SU-DHL-6 (cell line): ENCODE measurements at regions not wholly inside any gene's neighbourhood (a gene's known extent, or its start where the extent isn't known, plus 50 kb on each side); places are given as distances from the start of the nearest gene placed in this dataset.

Experiments used
- H2AFZ ChIP-seq: fragments of 200-600 bp; sonication (generic); 2 replicates; pipeline ENCODE4 v1.6.1; 2014; ENCODE audit warnings: low read depth, mild to moderate bottlenecking, moderate library complexity, mixed read lengths, antibody characterized with exemption, low read length; ENCODE audit not compliant: severe bottlenecking
- H3F3A ChIP-seq: fragments of 200-600 bp; shearing (Covaris generic); 2 replicates; pipeline ENCODE4 v1.6.0; 2016; ENCODE audit warnings: antibody characterized with exemption, mild to moderate bottlenecking; ENCODE audit not compliant: insufficient read depth
- H3K27ac ChIP-seq: fragments of 200-600 bp; sonication (generic); 2 replicates; pipeline ENCODE4 v1.5.1; 2016; ENCODE audit warnings: low read depth, mild to moderate bottlenecking, low read length, moderate library complexity, mixed read lengths
- H3K27me3 ChIP-seq: fragments of 200-600 bp; sonication (generic), shearing (Covaris generic); 2 replicates; pipeline ENCODE4 v1.6.0; 2014; ENCODE audit warnings: mild to moderate bottlenecking, low read length
- H3K36me3 ChIP-seq: fragments of 200-600 bp; sonication (generic); 2 replicates; pipeline ENCODE4 v1.6.1; 2014; ENCODE audit warnings: mild to moderate bottlenecking, low read length, mixed read lengths
- H3K4me2 ChIP-seq: fragments of 300-600, 200-600 bp; shearing (Covaris generic), sonication (generic); 2 replicates; pipeline ENCODE4 v1.6.0; 2014; ENCODE audit warnings: low read length, low read depth, mild to moderate bottlenecking; ENCODE audit not compliant: poor library complexity, severe bottlenecking
- H3K4me3 ChIP-seq: fragments of 200-600 bp; sonication (generic); 2 replicates; pipeline ENCODE4 v1.5.1; 2014; ENCODE audit warnings: antibody characterized with exemption, low read length, mild to moderate bottlenecking, mixed read lengths; ENCODE audit not compliant: insufficient read depth, poor library complexity, severe bottlenecking
- H3K79me2 ChIP-seq: fragments of 200-600 bp; sonication (generic); 2 replicates; pipeline ENCODE4 v1.6.1; 2014; ENCODE audit warnings: mild to moderate bottlenecking, low read length, moderate library complexity; ENCODE audit not compliant: insufficient read depth
- H3K9ac ChIP-seq: fragments of 200-600 bp; sonication (generic); 2 replicates; pipeline ENCODE4 v1.7.0; 2014; ENCODE audit warnings: mild to moderate bottlenecking, low read length
- H3K9me2 ChIP-seq: fragments of 200-600 bp; sonication (generic); replicated peaks from 2 replicates; pipeline ENCODE4 v1.6.1; 2014; ENCODE audit warnings: low read length; ENCODE audit not compliant: insufficient read depth
- H3K9me3 ChIP-seq: fragments of 200-600 bp; sonication (generic); 2 replicates; pipeline ENCODE4 v1.6.1; 2014; ENCODE audit warnings: low read length, mixed read lengths; ENCODE audit not compliant: insufficient read depth
- H4K20me1 ChIP-seq: fragments of 200-600 bp; sonication (generic); 2 replicates; pipeline ENCODE4 v1.6.1; 2014; ENCODE audit warnings: low read depth, mild to moderate bottlenecking, antibody characterized with exemption, low read length, moderate library complexity, mixed read lengths
- CTCF ChIP-seq: fragments of 200-600 bp; sonication (generic); IDR thresholded peaks from one replicate; pipeline ENCODE4 v1.5.1; 2017; ENCODE audit warnings: antibody characterized with exemption, mild to moderate bottlenecking, low read length, moderate library complexity; ENCODE audit not compliant: insufficient read depth, poor library complexity, severe bottlenecking
- EZH2phosphoT487 ChIP-seq: fragments of 200-600 bp; sonication (generic), shearing (Covaris generic); conservative IDR thresholded peaks from 2 replicates; pipeline ENCODE4 v1.6.1; 2018; ENCODE audit warnings: mild to moderate bottlenecking, antibody characterized with exemption, low read length, moderate library complexity, mixed read lengths

- TF ChIP-seq EZH2phosphoT487 (no peak), CTCF (no peak)
- Histone ChIP-seq H2AFZ (no peak overlapping the region), H3K27ac (no peak overlapping the region)
Observed at GRCh38 chr2:8496079-8496478, 185.8 kb upstream of the ID2 start.

GRCh38 chr2:8496617-8497016 lies 185.2 kb upstream of the ID2 start:
- Histone ChIP-seq H3K4me2 (no peak overlapping the region), H2AFZ (no peak overlapping the region), H3K9me3 (no peaks in the 10 kb centered on the region), H3K4me3 (no peak overlapping the region), H3K27me3 (no peaks in the 10 kb centered on the region), H3K27ac (no peak overlapping the region), H3F3A (no peaks in the 10 kb centered on the region), H3K9me2 (no peaks in the 10 kb centered on the region), H3K36me3 (no peaks in the 10 kb centered on the region), H3K9ac (no peak overlapping the region), H3K79me2 (no peaks in the 10 kb centered on the region), H4K20me1 (no peaks in the 10 kb centered on the region)
- TF ChIP-seq EZH2phosphoT487: no peak

More at GRCh38 chr2:8496079-8496478, 185.8 kb upstream of the ID2 start:
- Histone ChIP-seq H3K4me3 (no peak overlapping the region), H3K9me3 (no peaks in the 10 kb centered on the region), H4K20me1 (no peaks in the 10 kb centered on the region), H3K9ac (no peak overlapping the region), H3F3A (no peaks in the 10 kb centered on the region), H3K9me2 (no peaks in the 10 kb centered on the region), H3K4me2 (no peak overlapping the region), H3K79me2 (no peaks in the 10 kb centered on the region), H3K27me3 (no peaks in the 10 kb centered on the region), H3K36me3 (no peaks in the 10 kb centered on the region)

GRCh38 chr2:8498994-8499393 lies 182.9 kb upstream of the ID2 start:
- H4K20me1 ChIP-seq: no peaks in the 10 kb centered on the region
- no peak overlapping the region for H2AFZ ChIP-seq
- H3K4me3 ChIP-seq: no peak overlapping the region
- H3K9ac ChIP-seq: no peak overlapping the region
- no peaks in the 10 kb centered on the region for H3F3A ChIP-seq
- H3K36me3 ChIP-seq: no peaks in the 10 kb centered on the region
- no peak overlapping the region for H3K27ac ChIP-seq
- H3K9me3 ChIP-seq: no peaks in the 10 kb centered on the region
- no peaks in the 10 kb centered on the region for H3K9me2 ChIP-seq
- H3K4me2 ChIP-seq: no peak overlapping the region
- TF ChIP-seq EZH2phosphoT487 (no peak), CTCF (no peak)
- no peaks in the 10 kb centered on the region for H3K27me3 ChIP-seq
- H3K79me2 ChIP-seq: no peaks in the 10 kb centered on the region

GRCh38 chr2:8500124-8501054 lies 181.5 kb upstream of the ID2 start:
- no peak overlapping the region for H3K4me3 ChIP-seq
- no peaks in the 10 kb centered on the region for H4K20me1 ChIP-seq
- H3K9me2 ChIP-seq: no peaks in the 10 kb centered on the region
- no peaks in the 10 kb centered on the region for H3K27me3 ChIP-seq
- H3F3A ChIP-seq: no peaks in the 10 kb centered on the region
- H3K79me2 ChIP-seq: no peaks in the 10 kb centered on the region
- H3K27ac ChIP-seq: no peak overlapping the region
- no peaks in the 10 kb centered on the region for H3K9me3 ChIP-seq
- H3K4me2 ChIP-seq: no peak overlapping the region
- no peaks in the 10 kb centered on the region for H3K36me3 ChIP-seq
- TF ChIP-seq CTCF: no peak
- TF ChIP-seq EZH2phosphoT487: no peak
- H3K9ac ChIP-seq: no peak overlapping the region
- no peak overlapping the region for H2AFZ ChIP-seq
